GM04503 (cell line): ENCODE measurements at regions not wholly inside any gene's neighbourhood (a gene's known extent, or its start where the extent isn't known, plus 50 kb on each side); places are given as distances from the start of the nearest gene placed in this dataset.

ENCODE experiments used
- DNase-seq: peaks from one replicate; pipeline ENCODE4 v3.0.0-alpha.2; 2012; ENCODE audit warnings: low read depth

GRCh38 chr1:96865731-96866685 is 144.4 kb downstream of the PTBP2 start:
- DNase-seq: peak; percentile 99

GRCh38 chr1:96872757-96873156 is 151.2 kb downstream of the PTBP2 start:
- no peak for DNase-seq

GRCh38 chr1:96878640-96879039 is 157.1 kb downstream of the PTBP2 start:
- no peak for DNase-seq

DNA sequence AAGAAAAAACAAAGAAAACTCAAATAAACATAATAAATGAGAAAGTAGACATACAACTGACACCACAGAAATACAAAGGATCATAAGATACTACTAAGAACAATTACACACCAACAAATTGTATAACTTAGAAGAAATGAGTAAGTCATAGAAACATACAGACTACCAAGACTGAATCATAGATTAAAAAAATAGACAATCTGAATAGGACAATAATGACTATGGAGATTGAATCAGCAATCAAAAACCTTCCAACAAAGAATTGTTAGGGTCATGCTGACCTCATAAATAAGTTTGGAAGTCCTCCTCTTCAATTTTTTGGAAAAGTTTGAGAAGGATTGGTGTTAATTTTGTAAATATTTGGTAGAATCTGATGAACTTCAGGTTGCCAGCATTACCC is 159.0 kb downstream of the PTBP2 start:
- no peak for DNase-seq

DNA sequence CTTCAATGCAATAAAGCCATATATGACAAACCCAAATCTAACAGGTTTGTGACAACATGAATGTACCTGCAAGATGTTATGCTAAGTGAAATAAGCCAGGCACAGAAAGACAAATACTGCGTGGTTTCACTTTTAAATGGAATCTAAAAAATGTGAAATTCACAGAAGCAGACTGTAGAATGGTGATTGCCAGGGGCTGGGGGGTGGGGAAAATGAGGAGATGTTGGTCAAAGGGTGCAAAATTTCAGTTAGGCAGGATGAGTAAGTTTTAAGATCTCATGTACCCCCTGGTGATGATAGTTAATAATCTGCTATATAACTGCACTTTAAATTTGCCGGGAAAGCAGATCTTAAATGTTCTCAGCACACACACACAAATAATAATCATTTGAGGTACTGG is 160.5 kb downstream of the PTBP2 start:
- DNase-seq: no peak

DNA sequence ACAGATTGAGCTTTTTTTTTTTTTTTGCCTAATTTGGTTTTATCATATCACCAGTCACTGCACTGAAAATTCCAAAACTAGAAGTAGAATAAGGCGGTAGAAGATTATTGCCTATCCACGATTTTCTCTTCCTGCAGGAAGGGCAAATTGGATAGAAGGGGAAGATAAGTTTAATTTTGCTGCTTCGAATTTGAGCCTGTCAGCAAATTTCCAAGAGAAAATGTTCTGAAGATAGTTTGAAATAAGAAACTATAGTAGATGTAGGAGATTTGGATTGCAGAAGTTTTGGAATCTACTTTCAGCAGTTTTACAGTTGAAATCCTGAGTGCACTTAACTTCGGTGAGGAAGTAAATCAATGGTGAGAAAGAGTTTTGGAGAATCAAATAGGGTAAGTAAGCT is 164.9 kb downstream of the PTBP2 start:
- no peak for DNase-seq

GRCh38 chr1:96887501-96887900 is 165.9 kb downstream of the PTBP2 start:
- no peak for DNase-seq

- no peak for DNase-seq
These were observed 180.3 kb downstream of the PTBP2 start for GRCh38 chr1:96901783-96902363.

GRCh38 chr1:96912248-96912647 is 190.7 kb downstream of the PTBP2 start:
- DNase-seq: no peak

GRCh38 chr1:96915701-96916100 is 194.1 kb downstream of the PTBP2 start:
- DNase-seq: peak; percentile 54

- peak; percentile 39 for DNase-seq
These were observed 196.8 kb downstream of the PTBP2 start for GRCh38 chr1:96918406-96918805.

DNA sequence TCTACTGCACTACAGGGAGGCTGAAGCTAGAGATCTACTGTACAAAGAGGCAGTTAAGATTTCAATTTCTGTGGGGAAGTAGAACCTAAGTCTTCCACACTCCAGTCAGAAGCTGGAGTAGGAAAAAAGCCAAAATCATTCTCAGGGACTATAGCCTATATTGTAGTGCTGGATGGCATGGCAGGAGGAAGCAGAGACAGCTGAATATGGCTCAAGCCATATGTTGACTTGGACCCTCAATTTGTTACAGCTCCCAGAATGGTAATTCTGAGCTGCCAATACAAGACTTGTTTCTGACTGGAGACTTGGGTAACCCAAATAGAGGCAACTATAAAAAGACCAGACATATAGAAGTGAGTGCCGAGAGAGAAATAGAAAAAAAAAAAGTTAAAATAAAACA is 200.6 kb downstream of the PTBP2 start:
- DNase-seq: no peak

GRCh38 chr1:96923753-96924152 is 202.2 kb downstream of the PTBP2 start:
- DNase-seq: no peak

DNA sequence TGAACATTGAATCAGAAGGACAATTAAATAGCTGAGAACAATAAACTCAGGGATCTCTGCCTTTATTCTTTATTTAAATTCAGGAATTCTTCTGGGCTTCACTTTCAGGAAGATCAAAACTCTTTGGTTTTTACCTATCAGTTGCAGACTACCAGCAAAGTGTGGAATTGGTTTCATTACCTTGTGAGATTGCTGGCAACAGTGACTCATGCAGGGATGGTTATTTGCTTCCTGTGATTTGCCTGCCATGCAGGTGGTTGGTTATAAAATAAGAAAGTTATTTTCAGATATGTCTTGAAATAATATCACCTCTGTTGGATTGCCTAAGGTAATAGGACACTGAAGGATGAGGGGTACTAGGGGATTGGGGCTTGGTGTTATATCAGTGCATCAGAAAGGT is 204.6 kb downstream of the PTBP2 start:
- no peak for DNase-seq

- no peak for DNase-seq
These were observed 205.5 kb downstream of the PTBP2 start for GRCh38 chr1:96927125-96927524.

GRCh38 chr1:96931136-96931535 is 209.6 kb downstream of the PTBP2 start:
- DNase-seq: no peak

DNA sequence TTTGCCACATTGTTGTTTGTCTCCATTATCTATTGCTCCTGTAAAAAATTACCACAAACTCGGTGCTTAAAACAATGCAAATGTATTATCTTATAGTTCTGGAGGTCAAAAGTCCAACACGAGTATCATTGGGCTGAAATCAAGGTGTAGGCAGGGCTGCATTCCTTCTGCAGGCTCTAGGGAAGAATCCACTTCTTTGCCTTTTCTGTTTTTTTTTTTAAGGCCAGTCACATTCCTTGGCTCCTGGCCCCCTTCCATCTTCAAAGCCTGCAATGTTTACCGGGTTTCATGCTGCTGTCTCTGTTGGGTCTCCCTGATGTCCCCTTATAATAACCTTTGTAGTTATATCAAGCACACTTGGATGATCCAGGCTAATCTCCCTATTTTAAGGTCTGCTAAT is 212.7 kb downstream of the PTBP2 start:
- DNase-seq: no peak

DNA sequence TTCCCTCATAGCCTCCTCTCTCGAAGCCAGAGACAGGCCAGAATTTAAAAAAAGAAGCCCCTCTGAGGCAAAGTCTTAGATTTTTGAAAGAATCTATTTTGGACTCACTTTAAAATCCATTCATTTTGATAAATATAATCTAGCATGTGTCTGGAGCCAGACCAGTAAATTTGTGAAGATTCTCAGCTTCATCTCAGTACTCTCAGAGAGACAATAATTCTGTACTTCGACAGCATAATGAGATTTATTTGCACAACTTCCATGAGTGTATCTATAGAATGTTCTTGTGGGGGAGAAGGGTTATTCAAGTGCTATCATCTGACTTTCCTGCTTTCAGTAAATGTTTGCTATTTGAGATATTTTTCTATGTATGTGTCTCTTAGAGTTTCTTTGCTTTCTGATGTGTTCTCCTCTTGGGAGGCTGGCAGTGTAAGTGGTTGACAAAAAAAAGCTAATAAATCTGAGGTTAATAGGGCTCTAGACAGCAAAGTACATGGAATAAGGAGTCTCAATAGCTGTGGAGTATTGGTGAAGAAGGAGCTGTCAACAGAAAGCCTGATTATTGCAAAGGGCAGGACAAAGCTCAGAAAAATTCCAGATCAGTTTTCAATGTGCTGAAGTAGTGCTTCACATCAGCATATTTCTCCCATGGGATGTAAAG is 223.0 kb downstream of the PTBP2 start:
- DNase-seq: no peak

DNA sequence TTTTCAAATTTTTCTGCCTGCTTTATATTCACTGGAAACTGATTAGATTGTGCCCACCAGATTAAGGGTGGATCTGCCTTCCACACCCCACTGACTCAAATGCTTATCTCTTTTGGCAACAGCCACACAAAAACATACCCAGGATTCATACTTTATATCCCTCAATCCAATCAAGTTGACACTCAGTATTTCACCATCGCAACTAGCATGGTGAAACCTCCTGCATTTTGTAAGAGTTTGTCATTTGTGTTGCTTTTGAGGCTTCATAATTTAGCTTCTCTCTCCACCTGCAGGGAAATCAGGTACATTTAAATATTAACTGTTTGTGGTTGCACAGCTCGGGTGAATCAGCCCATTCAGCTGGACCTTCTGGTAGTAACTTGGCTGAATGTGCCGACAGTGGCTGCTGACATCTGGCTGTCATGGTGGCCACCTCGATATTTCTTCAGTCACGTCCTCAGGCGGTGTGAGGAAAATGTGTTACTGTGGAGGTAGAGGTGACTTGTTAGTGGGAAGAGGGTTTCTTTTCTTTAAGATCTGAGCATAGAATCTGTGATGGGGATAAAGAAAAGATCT is 224.0 kb downstream of the PTBP2 start:
- no peak for DNase-seq

- DNase-seq: no peak
These were observed 233.9 kb downstream of the PTBP2 start for GRCh38 chr1:96955307-96956012.

DNA sequence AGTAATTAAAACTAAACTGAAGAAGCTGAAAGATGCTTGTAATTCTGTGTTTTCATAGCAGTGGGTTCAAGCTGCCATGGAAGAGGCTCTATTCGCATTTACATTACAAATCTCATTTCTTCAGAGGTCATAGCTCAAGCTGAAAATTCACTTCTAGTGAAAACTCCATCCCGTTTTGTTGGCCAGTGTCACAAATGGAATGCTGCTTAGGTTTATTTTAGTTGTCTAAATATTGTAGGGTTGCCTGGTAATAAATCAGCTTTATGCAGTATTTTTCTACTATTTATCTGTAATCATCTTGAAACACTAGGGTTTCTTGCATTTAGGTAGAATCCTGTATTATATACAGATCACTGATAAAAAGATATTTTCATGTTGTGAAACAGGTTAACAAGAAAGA is 240.6 kb downstream of the PTBP2 start:
- no peak for DNase-seq

DNA sequence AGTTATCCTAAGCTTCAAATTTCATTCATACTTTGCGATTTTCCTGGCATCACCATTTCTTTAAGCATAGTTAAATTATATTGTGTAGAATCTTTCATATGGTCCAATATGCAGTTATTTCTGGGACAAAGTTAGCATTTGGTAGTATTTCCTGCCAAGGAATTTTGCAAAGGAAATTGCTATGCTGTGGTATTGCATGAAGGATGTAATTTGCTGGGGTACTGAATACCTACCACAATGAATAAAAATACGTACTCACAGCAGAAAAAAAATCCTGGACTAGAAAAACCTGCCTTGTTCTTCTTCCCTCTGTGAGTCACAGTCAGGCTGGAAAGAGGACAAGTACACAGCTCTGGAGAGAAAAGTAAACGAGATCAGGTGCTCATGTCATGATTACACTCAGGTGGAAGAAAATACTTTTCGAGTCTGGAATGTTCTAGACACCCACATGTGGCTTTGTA is 241.2 kb downstream of the PTBP2 start:
- peak; percentile 42 for DNase-seq
